ENCODE measurements at regions not wholly inside any gene's neighbourhood (a gene's known extent, or its start where the extent isn't known, plus 50 kb on each side); places are given as distances from the start of the nearest gene placed in this dataset.

GRCh38 chr11:11697796-11698195 lies 76.0 kb upstream of the GALNT18 start:
- H3K27ac ChIP-seq (ENCODE audit: low read length in 2 of 2), result no peak overlapping the region
- no peak overlapping the region for H3K4me3 ChIP-seq (ENCODE audit: control extremely low read depth in 1 of 5, extremely low read depth in 1 of 5, insufficient read depth in 1 of 5, low read depth in 2 of 5, low read length in 4 of 5)

More at GRCh38 chr11:11697796-11698195, 76.0 kb upstream of the GALNT18 start:
- Mint-ChIP-seq H3K4me1 (no peaks in the 10 kb centered on the region), H3K27ac (no peak overlapping the region), H3K27me3 (peaks cover 5% of the 10 kb centered on the region), H3K9me3 (ENCODE audit: insufficient read depth) (peaks cover 3% of the 10 kb centered on the region), H3K4me3 (no peak overlapping the region)
- Histone ChIP-seq H4K20me1 (ENCODE audit: control insufficient read depth, insufficient read depth, low read length, poor library complexity, severe bottlenecking) (no peaks in the 10 kb centered on the region), H3K27me3 (replicated peaks in 1 of 4; ENCODE audit: control extremely low read depth in 1 of 4, control insufficient read depth in 3 of 4, insufficient read depth in 4 of 4, low read length in 3 of 4) (no peaks in the 10 kb centered on the region), H3K9me3 (ENCODE audit: control extremely low read depth in 1 of 3, control insufficient read depth in 2 of 3, insufficient read depth in 1 of 3, low read length in 2 of 3) (peaks cover 0 to 1% (median 0%) of the 10 kb centered on the region in 3 donors), H2AFZ (ENCODE audit: insufficient read depth, low read depth, low read length, poor library complexity, severe bottlenecking) (no peak overlapping the region), H3K9ac (ENCODE audit: low read length) (no peak overlapping the region), H3K4me1 (ENCODE audit: control insufficient read depth in 2 of 2, insufficient read depth in 2 of 2, low read length in 2 of 2) (no peaks in the 10 kb centered on the region), H3K79me2 (ENCODE audit: control insufficient read depth, insufficient read depth, low read length) (no peaks in the 10 kb centered on the region), H3K36me3 (replicated peaks in 1 of 2; ENCODE audit: control extremely low read depth in 1 of 2, control insufficient read depth in 1 of 2, extremely low read depth in 1 of 2, insufficient read depth in 2 of 2, low read length in 1 of 2) (no peaks in the 10 kb centered on the region), H3K4me2 (replicated peaks; ENCODE audit: low read depth, low read length, poor library complexity, severe bottlenecking) (no peak overlapping the region)
- no peak for ATAC-seq (ENCODE audit: low read depth)
- WGBS (ENCODE audit: insufficient coverage), result no CpG with 5 or more reads among the region's 1 CpG
- ChIA-PET CTCF (no interaction called here), POLR2A (no interaction called here)
- TF ChIP-seq CTCF (IDR thresholded peaks at IDR 0.05) (no peak), EZH2 (IDR thresholded peaks at IDR 0.05; ENCODE audit: borderline replicate concordance, insufficient read depth, low read depth, low read length, poor library complexity, severe bottlenecking) (no peak)
- intact Hi-C loops (cut with micrococcal nuclease), result no loop called here
- DNase-seq, result no peak

Data from B cell (primary cell).